NCI-H524 (cell line): ENCODE measurements at regions not wholly inside any gene's neighbourhood (a gene's known extent, or its start where the extent isn't known, plus 50 kb on each side); places are given as distances from the start of the nearest gene placed in this dataset.

Source experiments
- DNase-seq, 2 experiments: peaks; one replicate each; lab custom pipeline; 2025; lab: John Stamatoyannopoulos, UW

DNA sequence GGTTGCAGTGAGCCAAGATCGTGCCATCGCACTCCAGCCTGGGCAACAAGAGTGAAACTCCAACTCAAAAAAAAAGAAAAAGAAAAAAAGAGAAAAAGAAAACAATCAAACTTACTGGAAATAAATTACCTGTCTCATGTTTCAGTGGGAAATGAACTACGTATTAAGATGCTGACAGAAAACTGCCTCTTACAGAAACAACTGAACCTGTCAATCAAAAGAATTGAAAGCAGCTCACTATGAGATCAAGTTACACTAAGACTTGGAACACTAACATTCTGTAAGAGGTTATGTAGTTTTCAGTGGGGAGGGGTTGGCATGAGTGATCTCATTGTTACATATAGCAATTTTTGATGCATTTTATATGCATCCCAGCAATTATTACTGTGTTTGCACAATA lies 64.4 kb upstream of the SPATA31E1 start:
- peak in 1 of 2 experiments; percentile 12 for DNase-seq

GRCh38 chr9:87824216-87824875 lies 58.3 kb upstream of the SPATA31E1 start:
- DNase-seq: no peak

DNA sequence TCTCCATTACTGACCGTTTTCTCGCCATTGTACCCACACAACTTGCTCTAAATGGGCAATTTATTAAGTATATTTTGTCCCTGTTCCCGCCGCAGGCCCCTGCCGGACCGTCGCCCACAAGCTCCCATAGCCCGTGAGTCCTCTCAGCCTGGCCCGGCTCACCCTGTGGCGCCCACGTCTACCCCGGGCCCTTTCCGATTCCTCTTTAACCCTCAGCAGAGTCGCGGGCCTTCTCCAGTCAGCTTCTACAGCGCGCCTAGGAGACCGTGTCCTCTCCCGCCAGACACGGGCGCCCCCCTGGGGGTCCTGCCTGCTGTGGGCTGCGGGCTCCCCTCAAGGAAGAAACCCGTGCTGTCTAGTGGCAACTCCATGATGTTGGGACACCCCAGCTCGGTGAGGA lies 57.8 kb upstream of the SPATA31E1 start:
- DNase-seq: no peak

- DNase-seq: no peak
Observed at GRCh38 chr9:87826331-87826730, 56.3 kb upstream of the SPATA31E1 start.

- DNase-seq: no peak
Observed at GRCh38 chr9:87827341-87827740, 55.3 kb upstream of the SPATA31E1 start.

GRCh38 chr9:87829756-87830155 lies 52.9 kb upstream of the SPATA31E1 start:
- DNase-seq: no peak

- no peak for DNase-seq
Observed at GRCh38 chr9:87830446-87830845, 52.2 kb upstream of the SPATA31E1 start.

GRCh38 chr9:87831159-87831558 lies 51.5 kb upstream of the SPATA31E1 start:
- DNase-seq: no peak
